ENCODE measurements at regions not wholly inside any gene's neighbourhood (a gene's known extent, or its start where the extent isn't known, plus 50 kb on each side); places are given as distances from the start of the nearest gene placed in this dataset.

- Histone ChIP-seq H3K18ac (ENCODE audit: extremely low read depth, low read length) (no peak overlapping the region), H4K91ac (replicated peaks; ENCODE audit: insufficient read length, low read length) (no peak overlapping the region), H2AK5ac (ENCODE audit: low read depth, low read length) (no peak overlapping the region), H4K5ac (ENCODE audit: insufficient read length, low read depth, low read length) (no peak overlapping the region), H2BK15ac (ENCODE audit: low read length) (no peak overlapping the region), H3K4ac (replicated peaks; ENCODE audit: insufficient read length, low read depth, low read length) (no peak overlapping the region), H3K9me3 (ENCODE audit: insufficient read depth in 2 of 2, low read depth in 1 of 2, low read length in 1 of 2) (no peaks in the 10 kb centered on the region), H3K4me1 (replicated peaks in 1 of 4; ENCODE audit: control insufficient read depth in 3 of 4, insufficient read depth in 4 of 4, low read length in 3 of 4) (no peaks in the 10 kb centered on the region), H3K79me1 (ENCODE audit: low read depth, low read length) (no peaks in the 10 kb centered on the region), H3K23ac (ENCODE audit: insufficient read length) (no peak overlapping the region), H4K20me1 (replicated peaks in 1 of 2; ENCODE audit: control insufficient read depth in 1 of 2, insufficient read depth in 2 of 2, low read length in 2 of 2) (no peaks in the 10 kb centered on the region), H2BK120ac (replicated peaks; ENCODE audit: low read depth, low read length) (no peak overlapping the region), H3K23me2 (ENCODE audit: low read depth, low read length) (no peaks in the 10 kb centered on the region), H4K8ac (ENCODE audit: extremely low read depth, insufficient read depth, low read length) (no peak overlapping the region), H3K27ac (ENCODE audit: low read depth, low read length) (no peak overlapping the region), H3K79me2 (ENCODE audit: control insufficient read depth in 1 of 2, insufficient read depth in 2 of 2, low read length in 2 of 2) (no peaks in the 10 kb centered on the region), H3K27me3 (replicated peaks in 1 of 4; ENCODE audit: control insufficient read depth in 3 of 4, extremely low read depth in 1 of 4, insufficient read depth in 3 of 4, low read length in 3 of 4) (no peaks in the 10 kb centered on the region), H2BK20ac (ENCODE audit: low read length) (no peak overlapping the region), H2BK5ac (ENCODE audit: low read depth, low read length) (no peak overlapping the region), H3K4me3 (ENCODE audit: extremely low read depth in 1 of 4, insufficient read depth in 2 of 4, low read depth in 3 of 4, low read length in 4 of 4) (no peak overlapping the region), H3K36me3 (ENCODE audit: control insufficient read depth in 2 of 4, insufficient read depth in 4 of 4, low read length in 3 of 4) (no peaks in the 10 kb centered on the region; a peak in 1 of 8 replicates), H3K14ac (ENCODE audit: insufficient read length) (no peak overlapping the region), H2AFZ (ENCODE audit: low read length) (no peak overlapping the region), H3K56ac (replicated peaks; ENCODE audit: insufficient read length, low read depth, low read length) (no peak overlapping the region), H3K9ac (replicated peaks in 1 of 4; ENCODE audit: extremely low read depth in 1 of 4, low read depth in 3 of 4, low read length in 3 of 4) (no peak overlapping the region), H2BK12ac (ENCODE audit: low read depth, low read length) (no peak overlapping the region), H3K4me2 (ENCODE audit: insufficient read depth in 1 of 2, low read depth in 2 of 2, low read length in 2 of 2) (no peak overlapping the region)
- WGBS, 2 experiments (ENCODE audit: extremely low coverage in 1 of 2, insufficient coverage in 1 of 2, insufficient read length in 1 of 2, insufficient replicate concordance in 2 of 2, low coverage in 1 of 2, low lambda C conversion rate in 2 of 2, missing lambda C conversion rate in 1 of 2), result 86% methylated on average over 2 of the region's 2 CpGs; no CpG with 5 or more reads in 1 of the 2 experiments
- no peak for FAIRE-seq
- ChIA-PET CTCF (ENCODE audit: partially characterized antibody) (no interaction called here), POLR2A (ENCODE audit: partially characterized antibody) (no interaction called here)
- no peak for DNase-seq (ENCODE audit: low read depth in 1 of 2, low spot score in 2 of 2)
- no peak for TF ChIP-seq CREB1 (IDR thresholded peaks at IDR 0.05)
- TF ChIP-seq TEAD4 (IDR thresholded peaks at IDR 0.05; ENCODE audit: low read depth, low read length), result no peak
- no peak for TF ChIP-seq MAFK (IDR thresholded peaks at IDR 0.05; ENCODE audit: low read depth, low read length)
- no peak for TF ChIP-seq SP4 (IDR thresholded peaks at IDR 0.05; ENCODE audit: low read length)
Observed at GRCh38 chr17:70353408-70354092, 184.2 kb downstream of the KCNJ2 start.
